NCI-H187 (cell line): ENCODE measurements at regions not wholly inside any gene's neighbourhood (a gene's known extent, or its start where the extent isn't known, plus 50 kb on each side); places are given as distances from the start of the nearest gene placed in this dataset.

Experiments used
- DNase-seq, 2 experiments: peaks; one replicate each; lab custom pipeline; 2025; lab: John Stamatoyannopoulos, UW

GRCh38 chr10:130370721-130371120 lies 234.5 kb downstream of the GLRX3 start:
- no peak for DNase-seq

GRCh38 chr10:130371156-130371555 lies 235.0 kb downstream of the GLRX3 start:
- DNase-seq: no peak

GRCh38 chr10:130371666-130372065 lies 235.5 kb downstream of the GLRX3 start:
- no peak for DNase-seq

GRCh38 chr10:130372222-130372621 lies 236.0 kb downstream of the GLRX3 start:
- DNase-seq: no peak

- no peak for DNase-seq
Observed at GRCh38 chr10:130372866-130373265, 236.7 kb downstream of the GLRX3 start.

- DNase-seq: no peak
Observed at GRCh38 chr10:130377986-130378540, 241.9 kb downstream of the GLRX3 start.

GRCh38 chr10:130378556-130379400 lies 242.6 kb downstream of the GLRX3 start:
- no peak for DNase-seq

- no peak for DNase-seq
Observed at GRCh38 chr10:130380056-130380455, 243.9 kb downstream of the GLRX3 start.

GRCh38 chr10:130382031-130382430 lies 245.8 kb downstream of the GLRX3 start:
- no peak for DNase-seq

GRCh38 chr10:130387936-130388580 lies 251.9 kb downstream of the GLRX3 start:
- DNase-seq: no peak

- DNase-seq: no peak
Observed at GRCh38 chr10:130388746-130389145, 252.6 kb downstream of the GLRX3 start.

- DNase-seq: no peak
Observed at GRCh38 chr10:130389906-130390305, 253.7 kb downstream of the GLRX3 start.

GRCh38 chr10:130392031-130392430 lies 255.8 kb downstream of the GLRX3 start:
- DNase-seq: no peak

GRCh38 chr10:130393342-130393741 lies 257.2 kb downstream of the GLRX3 start:
- no peak for DNase-seq

GRCh38 chr10:130394832-130395231 lies 258.6 kb downstream of the GLRX3 start:
- no peak for DNase-seq

GRCh38 chr10:130395248-130395936 lies 259.2 kb downstream of the GLRX3 start:
- DNase-seq: no peak

- DNase-seq: no peak
Observed at GRCh38 chr10:130396044-130396443, 259.9 kb downstream of the GLRX3 start.

- DNase-seq: no peak
Observed at GRCh38 chr10:130398090-130398994, 262.2 kb downstream of the GLRX3 start.

GRCh38 chr10:130399425-130399950 lies 263.3 kb downstream of the GLRX3 start:
- no peak for DNase-seq

GRCh38 chr10:130400890-130401289 lies 264.7 kb downstream of the GLRX3 start:
- no peak for DNase-seq
